ENCODE measurements at regions not wholly inside any gene's neighbourhood (a gene's known extent, or its start where the extent isn't known, plus 50 kb on each side); places are given as distances from the start of the nearest gene placed in this dataset.

DNA sequence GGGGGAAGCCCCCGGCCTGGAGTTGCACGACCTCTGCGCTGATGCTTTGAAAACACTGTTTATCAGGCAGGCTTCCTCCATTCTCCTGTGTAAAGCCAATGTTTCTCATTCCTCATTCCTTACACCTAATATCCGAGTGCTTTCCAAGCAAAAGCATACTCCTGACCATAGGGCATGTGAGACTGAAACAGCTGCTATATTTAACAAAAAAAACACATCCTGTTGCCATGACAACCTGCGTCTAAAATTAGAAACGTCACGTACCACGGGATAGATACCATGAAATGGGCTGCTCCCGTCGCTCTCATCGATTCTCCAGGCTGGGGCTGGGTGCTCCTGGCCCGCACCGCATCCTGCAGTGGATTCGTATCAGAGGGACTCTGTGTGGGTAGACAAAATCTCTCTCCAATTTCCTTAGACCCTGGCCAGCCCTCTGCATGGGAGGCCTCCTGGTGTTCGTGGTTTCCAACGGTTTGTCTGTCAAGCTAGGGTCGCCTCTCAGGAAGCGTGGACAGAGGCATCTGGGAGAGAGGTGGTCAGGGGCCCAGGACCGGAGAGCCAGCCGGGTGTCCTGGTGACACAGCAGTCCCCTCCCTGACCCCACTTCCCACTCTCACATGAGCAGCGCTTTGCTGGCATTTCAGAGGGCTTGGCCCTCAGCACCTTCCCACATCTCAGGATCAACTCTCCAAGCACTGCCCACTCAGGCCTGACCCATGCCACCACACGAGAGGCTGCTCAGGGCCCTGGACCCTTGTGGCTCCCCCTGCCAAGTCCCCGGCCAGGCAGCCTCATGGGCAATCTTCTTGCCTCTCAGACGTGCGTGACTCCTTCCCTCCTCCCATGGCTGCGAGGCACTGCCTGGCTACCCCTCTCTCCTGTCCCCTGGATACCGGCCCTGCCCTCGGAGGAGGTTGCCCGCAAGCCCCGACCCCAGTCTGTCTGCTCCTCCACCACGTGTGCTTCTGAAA lies 268.1 kb downstream of the NDUFA10 start:
- TF ChIP-seq TAF1 (IDR thresholded peaks at IDR 0.05; ENCODE audit: control insufficient read depth, extremely low read depth, insufficient read depth, low read length, severe bottlenecking) (no peak), EP300 (IDR thresholded peaks at IDR 0.05; ENCODE audit: low read length) (no peak), ATF1 (CRISPR knock-in tag; IDR thresholded peaks at IDR 0.05) (no peak), ATF1 (tag; IDR thresholded peaks at IDR 0.05) (no peak), BDP1 (IDR thresholded peaks at IDR 0.05; ENCODE audit: insufficient read depth, insufficient read length) (no peak)
- TF ChIP-seq, protein P1, sequence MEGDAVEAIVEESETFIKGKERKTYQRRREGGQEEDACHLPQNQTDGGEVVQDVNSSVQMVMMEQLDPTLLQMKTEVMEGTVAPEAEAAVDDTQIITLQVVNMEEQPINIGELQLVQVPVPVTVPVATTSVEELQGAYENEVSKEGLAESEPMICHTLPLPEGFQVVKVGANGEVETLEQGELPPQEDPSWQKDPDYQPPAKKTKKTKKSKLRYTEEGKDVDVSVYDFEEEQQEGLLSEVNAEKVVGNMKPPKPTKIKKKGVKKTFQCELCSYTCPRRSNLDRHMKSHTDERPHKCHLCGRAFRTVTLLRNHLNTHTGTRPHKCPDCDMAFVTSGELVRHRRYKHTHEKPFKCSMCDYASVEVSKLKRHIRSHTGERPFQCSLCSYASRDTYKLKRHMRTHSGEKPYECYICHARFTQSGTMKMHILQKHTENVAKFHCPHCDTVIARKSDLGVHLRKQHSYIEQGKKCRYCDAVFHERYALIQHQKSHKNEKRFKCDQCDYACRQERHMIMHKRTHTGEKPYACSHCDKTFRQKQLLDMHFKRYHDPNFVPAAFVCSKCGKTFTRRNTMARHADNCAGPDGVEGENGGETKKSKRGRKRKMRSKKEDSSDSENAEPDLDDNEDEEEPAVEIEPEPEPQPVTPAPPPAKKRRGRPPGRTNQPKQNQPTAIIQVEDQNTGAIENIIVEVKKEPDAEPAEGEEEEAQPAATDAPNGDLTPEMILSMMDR (IDR thresholded peaks at IDR 0.05 in 2 of 3, conservative IDR thresholded peaks at IDR 0.05 in 1 of 3; ENCODE audit: insufficient read depth in 2 of 3, low read depth in 1 of 3, low read length in 3 of 3): no peak
